PC-9 (cell line): ENCODE measurements at regions not wholly inside any gene's neighbourhood (a gene's known extent, or its start where the extent isn't known, plus 50 kb on each side); places are given as distances from the start of the nearest gene placed in this dataset.

Source experiments
- CTCF ChIP-seq: fragments of 200-600 bp; sonication (generic); conservative IDR thresholded peaks from 2 replicates; pipeline ENCODE4 v1.6.1; 2017; ENCODE audit warnings: mixed run types, antibody characterized with exemption, mild to moderate bottlenecking, moderate library complexity
- EZH2 ChIP-seq: fragments of 200-600 bp; sonication (generic); IDR thresholded peaks from 2 replicates; pipeline ENCODE4 v1.8.0; 2017; ENCODE audit warnings: antibody characterized with exemption, low read depth

- TF ChIP-seq CTCF (no peak), EZH2 (no peak)
Measured at GRCh38 chr1:29519788-29520110, 283.4 kb downstream of the PTPRU start.
